ENCODE measurements at regions not wholly inside any gene's neighbourhood (a gene's known extent, or its start where the extent isn't known, plus 50 kb on each side); places are given as distances from the start of the nearest gene placed in this dataset.
"Not testable (repeated sequence)": the region's sequence is repeated elsewhere in the genome, so short reads cannot be mapped to it uniquely, and the experiment has no call there.

DNA sequence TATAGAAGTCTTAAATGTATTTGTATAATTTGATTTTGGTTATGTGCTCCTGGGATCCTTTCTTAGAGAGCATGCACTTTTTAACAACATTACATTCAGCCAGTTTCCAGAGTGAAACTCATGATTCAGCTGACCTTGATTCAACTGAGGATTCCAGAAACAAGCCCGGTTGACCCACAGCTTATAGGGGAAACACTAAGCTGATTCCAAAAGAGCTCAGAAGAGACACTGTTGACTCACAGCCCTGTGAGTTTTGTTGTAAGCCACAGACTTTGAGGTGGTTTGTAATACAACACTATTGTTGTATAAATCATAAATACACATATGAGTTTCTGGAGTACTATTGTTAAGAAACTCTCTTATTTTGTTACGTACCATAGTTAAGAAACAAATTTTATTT, 133.8 kb upstream of the MGAT4C start:
- DNase-seq (ENCODE audit: low spot score) = no peak

- DNase-seq (ENCODE audit: low spot score) = no peak
Observed at GRCh38 chr12:86387591-86388145, 131.5 kb upstream of the MGAT4C start.

DNA sequence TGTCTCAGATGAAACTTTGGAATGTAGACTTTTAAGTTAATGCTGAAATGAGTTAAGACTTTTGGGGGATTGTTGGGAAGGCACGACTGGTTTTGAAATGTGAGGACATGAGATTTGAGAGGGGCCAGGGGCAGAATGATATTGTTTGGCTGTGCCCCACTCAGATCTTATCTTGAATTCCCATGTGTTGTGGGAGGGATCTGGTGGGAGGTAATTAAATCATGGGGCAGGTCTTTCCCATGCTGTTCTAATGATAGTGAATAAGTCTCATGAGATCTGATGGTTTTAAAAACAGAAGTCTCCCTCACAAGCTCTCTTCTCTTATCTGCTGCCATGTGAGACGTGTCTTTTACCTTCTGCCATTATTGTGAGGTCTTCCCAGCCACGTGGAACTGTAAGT, 127.6 kb upstream of the MGAT4C start:
- not testable (repeated sequence) for DNase-seq (ENCODE audit: low spot score)

DNA sequence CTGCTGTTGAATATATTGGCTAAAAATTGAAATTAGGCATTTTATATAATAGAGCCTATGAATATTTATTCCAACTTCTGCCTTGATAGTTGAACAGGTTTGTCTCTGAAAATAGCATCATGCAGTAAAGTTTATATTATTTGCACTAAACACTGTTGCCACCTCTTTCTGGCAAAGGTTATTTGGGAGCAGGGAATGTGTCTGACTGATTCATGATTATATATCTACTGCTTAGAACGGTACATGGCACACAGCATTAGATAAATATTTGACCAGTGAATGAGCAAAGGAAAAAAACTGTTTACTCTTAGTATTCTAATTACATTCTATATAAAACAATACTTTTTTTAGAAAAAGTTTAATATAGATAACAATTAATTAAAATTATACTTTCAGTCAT, 123.1 kb upstream of the MGAT4C start:
- no peak for DNase-seq (ENCODE audit: low spot score)

- DNase-seq (ENCODE audit: low spot score) = peak; percentile 10
Observed at GRCh38 chr12:86376052-86376451, 119.9 kb upstream of the MGAT4C start.

DNA sequence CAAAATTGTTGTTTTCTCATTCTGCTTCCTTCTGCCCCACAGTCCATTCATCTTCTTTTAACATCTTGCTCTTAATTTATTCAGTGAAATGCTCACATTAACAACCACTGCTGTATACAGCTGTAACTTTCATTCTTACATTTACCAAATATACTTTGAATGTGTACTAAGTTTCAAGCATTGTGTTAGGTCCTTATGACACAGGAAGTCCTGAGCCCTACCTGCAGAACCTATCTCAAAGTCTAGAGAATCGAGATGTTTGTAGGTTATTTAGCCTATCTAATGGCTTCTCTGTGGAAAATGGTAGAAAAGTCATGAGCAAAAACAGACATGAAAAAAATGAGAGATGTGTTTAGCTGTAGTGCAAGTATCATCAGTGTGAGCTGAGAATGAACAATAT, 117.6 kb upstream of the MGAT4C start:
- DNase-seq (ENCODE audit: low spot score) = no peak

- no peak for DNase-seq (ENCODE audit: low spot score)
Observed at GRCh38 chr12:86367137-86367536, 110.9 kb upstream of the MGAT4C start.

- DNase-seq (ENCODE audit: low spot score) = no peak
Observed at GRCh38 chr12:86349196-86349595, 93.0 kb upstream of the MGAT4C start.

- no peak for DNase-seq (ENCODE audit: low spot score)
Observed at GRCh38 chr12:86333955-86334522, 77.8 kb upstream of the MGAT4C start.

- DNase-seq (ENCODE audit: low spot score) = no peak
Observed at GRCh38 chr12:86331457-86331856, 75.3 kb upstream of the MGAT4C start.

DNA sequence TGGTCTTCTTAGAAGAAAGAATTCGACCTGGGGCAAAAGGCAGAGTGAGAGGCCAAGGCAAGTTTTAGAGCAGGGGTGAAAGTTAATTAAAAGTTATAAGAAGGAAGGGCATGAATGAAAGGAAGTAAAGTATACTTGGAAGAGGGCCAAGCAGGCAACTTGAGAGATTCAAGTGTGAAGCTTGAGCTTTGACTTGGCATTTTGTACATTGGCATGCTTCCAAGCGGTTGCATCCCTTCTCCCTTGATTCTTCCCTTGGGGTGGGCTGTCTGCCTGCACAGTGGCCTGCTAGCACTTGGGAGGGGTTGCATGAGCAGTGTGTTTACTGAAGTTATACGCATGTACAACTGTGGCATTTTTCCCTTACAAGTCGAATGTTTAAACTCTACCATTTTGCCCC, 74.8 kb upstream of the MGAT4C start:
- DNase-seq (ENCODE audit: low spot score) = no peak

DNA sequence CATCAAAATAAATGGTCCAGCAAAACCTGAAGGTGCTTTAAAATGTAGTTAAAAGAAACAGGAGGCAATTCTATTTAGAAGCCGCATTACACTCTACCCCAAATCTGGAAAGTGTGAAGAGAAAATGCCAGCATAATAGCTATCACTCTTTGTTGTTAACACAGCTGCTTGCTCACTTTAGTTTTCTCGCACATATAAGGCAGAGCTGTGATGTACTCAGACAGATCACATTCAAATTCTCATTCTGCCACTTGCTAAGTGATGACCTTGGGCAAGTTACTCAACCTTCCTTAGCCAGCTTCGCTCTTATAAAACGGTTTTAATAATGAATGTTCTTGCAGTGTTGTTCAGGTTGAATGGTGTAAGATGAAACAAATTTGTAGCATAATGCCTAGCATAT, 56.0 kb upstream of the MGAT4C start:
- DNase-seq (ENCODE audit: low spot score) = no peak

Data from NAMALWA (cell line).